Inflammatory macrophage treated with lipopolysaccharide for 4 hours (primary cell): ENCODE measurements at regions not wholly inside any gene's neighbourhood (a gene's known extent, or its start where the extent isn't known, plus 50 kb on each side); places are given as distances from the start of the nearest gene placed in this dataset.

Experiments
- DNase-seq: peaks from one replicate; pipeline ENCODE4 v3.0.0-alpha.2; 2020

GRCh38 chr13:105336706-105337576 lies 1198.5 kb downstream of the EFNB2 start:
- DNase-seq = no peak

- DNase-seq = no peak
Observed at GRCh38 chr13:105334211-105334610, 1201.3 kb downstream of the EFNB2 start.

DNA sequence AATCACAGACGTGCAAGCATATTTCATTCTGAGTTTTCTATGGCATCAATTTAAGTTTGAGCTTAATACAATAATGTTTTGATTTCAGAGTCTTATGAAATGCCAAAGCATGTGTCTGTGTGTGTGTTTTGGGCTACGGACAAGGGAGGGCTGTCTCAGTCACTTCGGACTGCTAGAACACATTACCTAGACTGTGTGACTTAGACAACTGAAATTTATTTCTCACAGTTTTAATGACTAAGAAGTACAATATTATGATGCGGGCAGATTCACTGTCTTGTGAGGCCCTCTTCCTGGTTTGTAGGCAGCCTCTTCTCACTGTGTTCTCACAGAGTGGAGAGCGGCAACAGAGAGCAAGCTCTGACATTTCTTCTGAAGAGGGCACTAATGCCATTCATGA lies 1202.0 kb downstream of the EFNB2 start:
- DNase-seq = no peak

GRCh38 chr13:105329359-105329758 lies 1206.1 kb downstream of the EFNB2 start:
- DNase-seq = no peak

- no peak for DNase-seq
Observed at GRCh38 chr13:105328212-105328611, 1207.2 kb downstream of the EFNB2 start.

DNA sequence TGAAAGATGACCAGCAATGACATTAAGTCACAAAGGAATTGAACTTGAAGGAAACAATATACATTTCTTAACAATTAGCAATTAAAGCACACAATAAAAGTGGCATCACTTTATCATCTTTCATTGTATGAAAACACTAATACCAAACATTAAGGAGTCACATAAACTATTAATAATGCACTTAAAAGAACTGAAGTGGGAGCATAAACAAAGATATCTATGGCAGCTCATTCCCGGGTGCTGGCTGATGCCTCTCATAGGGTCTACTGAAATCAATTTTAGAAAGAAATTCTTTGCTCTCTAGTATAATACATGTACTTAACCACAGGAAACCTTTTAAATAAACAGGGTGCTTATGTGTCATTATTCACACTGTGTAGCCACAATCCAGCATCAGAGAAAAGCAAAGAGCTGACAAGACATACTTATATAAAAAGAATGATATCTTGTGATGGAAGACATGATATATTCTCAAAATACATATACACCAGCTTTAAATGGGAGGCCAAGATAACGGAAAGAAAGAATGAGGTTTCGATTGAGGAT lies 1207.8 kb downstream of the EFNB2 start:
- DNase-seq = no peak

GRCh38 chr13:105319875-105320274 lies 1215.6 kb downstream of the EFNB2 start:
- no peak for DNase-seq

GRCh38 chr13:105316731-105317130 lies 1218.7 kb downstream of the EFNB2 start:
- DNase-seq = no peak

DNA sequence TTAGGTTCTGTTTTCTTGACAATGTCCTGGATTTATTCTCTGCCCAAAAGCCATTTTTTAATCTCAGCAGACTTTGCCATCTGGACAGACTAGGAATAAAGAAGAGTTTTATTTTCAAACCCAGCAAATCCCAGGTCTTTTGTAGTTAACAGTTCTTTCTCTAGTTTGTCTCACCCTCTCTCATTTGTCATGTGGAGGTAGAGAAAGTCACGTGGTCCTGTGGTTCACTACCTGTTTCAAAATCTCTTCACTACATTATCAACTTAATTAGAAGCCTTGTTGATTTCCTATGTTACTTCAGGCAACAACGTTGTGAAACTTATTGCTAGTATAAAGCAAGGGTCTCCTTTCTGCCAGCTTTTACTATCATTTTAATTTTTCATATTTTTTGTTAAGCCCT lies 1222.6 kb downstream of the EFNB2 start:
- DNase-seq = no peak

DNA sequence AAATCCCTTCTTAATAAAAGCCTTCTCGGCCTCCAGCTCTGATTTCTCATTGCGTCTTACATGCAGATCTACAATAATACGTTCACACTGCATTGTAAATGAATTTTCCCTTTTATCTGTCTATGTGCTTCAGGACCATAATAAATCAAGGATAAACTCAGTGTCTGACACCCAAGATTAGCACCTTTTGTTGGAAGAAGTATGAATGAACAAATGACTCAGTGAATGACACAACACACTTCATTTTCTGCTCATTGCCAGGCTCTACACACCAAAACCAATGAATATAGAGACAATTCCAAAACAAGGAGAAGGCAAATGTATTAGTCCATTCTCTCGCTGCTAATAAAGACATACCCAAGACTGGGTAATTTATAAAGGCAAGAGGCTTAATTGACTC lies 1224.4 kb downstream of the EFNB2 start:
- no peak for DNase-seq

- no peak for DNase-seq
Observed at GRCh38 chr13:105307776-105308175, 1227.7 kb downstream of the EFNB2 start.

- no peak for DNase-seq
Observed at GRCh38 chr13:105297839-105298238, 1237.6 kb downstream of the EFNB2 start.

DNA sequence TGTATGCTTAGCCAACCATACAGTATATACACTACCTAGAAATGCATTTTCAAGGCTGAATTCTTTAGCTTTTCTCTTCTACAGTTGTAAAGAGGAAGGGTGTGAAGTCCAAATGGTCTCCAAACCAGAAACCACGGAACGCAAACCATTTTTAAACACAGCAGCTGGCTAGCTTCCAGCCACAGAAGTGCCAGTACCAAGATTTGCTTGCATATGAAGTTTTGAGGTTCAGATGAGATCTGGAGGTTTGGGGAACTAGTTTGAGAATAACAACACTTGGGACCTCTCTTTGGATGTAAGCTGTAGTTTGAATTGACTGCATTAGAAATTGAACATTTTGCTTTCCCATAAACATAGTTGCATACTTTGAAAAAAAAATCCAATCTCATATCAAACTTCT lies 1243.5 kb downstream of the EFNB2 start:
- no peak for DNase-seq

DNA sequence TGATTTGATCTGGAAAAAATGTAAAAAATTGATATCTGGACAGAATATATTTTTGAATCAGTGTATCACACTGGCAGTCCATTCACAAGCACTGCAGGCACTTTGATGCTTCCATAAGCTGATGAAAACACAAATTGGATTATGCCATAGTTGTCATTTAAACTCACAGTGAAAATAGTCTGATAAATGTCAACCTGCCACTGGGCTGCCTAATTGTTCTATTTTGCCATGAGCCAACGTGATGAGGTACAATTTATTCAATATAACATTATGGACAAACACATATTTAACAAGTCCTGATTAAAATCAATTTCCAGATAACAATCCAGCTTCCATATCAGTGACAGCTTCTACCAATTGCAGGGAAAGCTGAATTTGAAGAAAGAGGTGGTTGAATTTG lies 1244.9 kb downstream of the EFNB2 start:
- DNase-seq = no peak

- DNase-seq = no peak
Observed at GRCh38 chr13:105285526-105285925, 1249.9 kb downstream of the EFNB2 start.

- no peak for DNase-seq
Observed at GRCh38 chr13:105282406-105283285, 1252.8 kb downstream of the EFNB2 start.

GRCh38 chr13:105278943-105279381 lies 1256.5 kb downstream of the EFNB2 start:
- DNase-seq = no peak

GRCh38 chr13:105276571-105276970 lies 1258.9 kb downstream of the EFNB2 start:
- DNase-seq = no peak

- DNase-seq = no peak
Observed at GRCh38 chr13:105273665-105274222, 1261.7 kb downstream of the EFNB2 start.

DNA sequence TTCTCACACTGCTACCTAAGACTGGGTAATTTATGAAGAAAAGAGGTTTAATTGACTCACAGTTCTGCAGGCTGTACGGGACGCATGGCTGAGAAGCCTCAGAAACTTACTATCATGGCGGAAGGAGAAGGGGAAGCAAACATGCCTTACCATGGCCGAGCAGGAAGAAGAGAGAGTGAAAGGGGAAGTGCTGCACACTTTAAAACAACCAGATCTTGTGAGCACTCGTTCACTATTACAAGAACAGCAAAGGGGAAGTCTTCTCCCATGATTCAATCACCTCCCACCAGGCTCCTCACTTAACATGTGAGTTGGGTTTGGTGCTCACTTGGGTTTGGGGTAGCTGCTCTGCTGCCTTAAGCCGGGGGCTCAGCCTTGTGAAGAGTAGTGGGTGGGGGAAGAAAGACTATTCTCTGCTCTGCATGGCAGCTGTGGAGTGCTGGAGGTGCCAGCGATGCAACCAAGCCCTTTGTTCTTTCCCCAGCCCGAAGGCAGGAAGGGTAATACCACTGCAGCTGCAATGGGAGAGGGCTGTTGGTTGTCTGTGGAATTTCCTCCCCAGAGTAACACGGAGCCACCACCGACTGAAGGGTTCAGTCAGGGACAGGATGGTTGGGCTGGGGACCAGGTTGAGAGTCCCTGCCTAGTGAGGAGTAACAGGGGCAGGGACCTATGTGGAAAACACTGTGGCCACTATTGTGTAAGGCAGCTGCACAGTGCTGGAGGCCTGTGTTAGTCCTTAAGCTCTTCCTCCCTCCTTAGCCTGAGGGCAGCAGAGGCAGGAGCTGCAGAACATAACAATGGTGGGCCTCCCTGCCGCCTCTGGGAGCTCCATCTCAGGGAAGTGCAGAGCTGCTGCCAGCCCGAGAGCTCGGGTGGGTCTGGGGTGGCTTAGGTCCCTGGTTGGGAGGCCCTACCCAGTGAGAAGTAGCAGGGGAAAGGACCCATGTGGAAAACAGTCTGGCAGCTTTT lies 1262.5 kb downstream of the EFNB2 start:
- DNase-seq = peak; percentile 73

DNA sequence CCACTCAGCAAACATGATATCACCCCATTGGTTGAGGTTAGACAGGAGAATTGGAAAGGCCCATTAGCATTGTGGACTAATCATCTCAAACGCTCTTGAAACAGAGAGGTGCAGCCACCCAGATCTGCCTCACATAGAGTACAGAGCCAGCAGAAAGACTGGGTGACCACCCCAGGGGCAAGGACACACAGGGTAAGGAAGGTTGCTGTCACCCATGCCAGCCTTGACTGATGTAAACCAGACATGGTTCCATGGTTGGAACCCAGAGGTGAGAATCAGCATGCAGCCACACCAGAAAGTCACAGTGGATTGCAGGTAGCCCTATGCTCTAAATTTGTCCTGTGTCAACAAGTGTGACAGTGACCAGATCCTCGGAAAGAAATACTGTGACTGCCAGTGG lies 1268.8 kb downstream of the EFNB2 start:
- no peak for DNase-seq

DNA sequence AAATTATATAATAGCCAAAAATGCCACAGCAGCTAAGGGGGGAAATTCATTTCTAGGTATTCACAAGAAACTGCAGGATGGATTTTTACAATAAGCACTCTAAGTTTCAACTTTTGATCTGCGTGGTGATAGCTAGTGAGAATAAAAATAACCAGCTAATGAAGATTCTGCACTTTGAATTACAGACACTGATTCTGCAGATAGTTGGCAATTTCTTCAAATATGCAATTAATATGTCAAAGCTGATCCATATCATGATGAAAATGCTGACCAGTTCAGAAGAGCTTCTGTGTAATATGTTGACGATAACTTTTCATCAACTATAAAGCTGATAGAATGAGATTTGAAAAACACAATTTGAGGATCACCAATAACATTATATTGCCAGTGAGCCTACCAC lies 1272.9 kb downstream of the EFNB2 start:
- no peak for DNase-seq
